ENCODE measurements at regions not wholly inside any gene's neighbourhood (a gene's known extent, or its start where the extent isn't known, plus 50 kb on each side); places are given as distances from the start of the nearest gene placed in this dataset.

DNA sequence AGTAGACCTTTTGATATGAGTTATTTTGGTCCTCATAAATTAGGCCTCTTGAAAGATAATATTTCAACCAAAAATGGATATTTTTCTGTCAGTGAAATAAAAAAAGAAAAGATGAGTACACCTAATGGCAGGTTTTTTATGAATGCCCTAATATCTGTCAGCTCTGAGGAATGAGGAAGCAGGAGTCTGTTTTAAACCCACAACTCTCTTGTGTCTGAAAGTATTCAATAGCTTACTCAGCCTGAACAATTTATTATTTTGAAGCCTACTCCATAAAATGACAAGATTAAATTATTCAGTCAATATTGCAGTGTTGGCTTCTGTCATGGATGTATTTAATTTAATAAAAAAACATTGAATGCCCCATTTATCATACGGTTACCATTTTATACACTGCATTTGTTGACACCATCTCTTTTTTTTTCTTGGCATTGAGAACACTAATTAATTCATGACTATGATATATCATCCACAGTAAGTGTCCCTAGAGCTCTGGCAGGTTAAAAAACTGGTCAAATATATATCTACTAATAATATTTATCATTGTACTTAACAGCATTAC is 548.2 kb downstream of the CBLN2 start:
- TF ChIP-seq, protein P1, sequence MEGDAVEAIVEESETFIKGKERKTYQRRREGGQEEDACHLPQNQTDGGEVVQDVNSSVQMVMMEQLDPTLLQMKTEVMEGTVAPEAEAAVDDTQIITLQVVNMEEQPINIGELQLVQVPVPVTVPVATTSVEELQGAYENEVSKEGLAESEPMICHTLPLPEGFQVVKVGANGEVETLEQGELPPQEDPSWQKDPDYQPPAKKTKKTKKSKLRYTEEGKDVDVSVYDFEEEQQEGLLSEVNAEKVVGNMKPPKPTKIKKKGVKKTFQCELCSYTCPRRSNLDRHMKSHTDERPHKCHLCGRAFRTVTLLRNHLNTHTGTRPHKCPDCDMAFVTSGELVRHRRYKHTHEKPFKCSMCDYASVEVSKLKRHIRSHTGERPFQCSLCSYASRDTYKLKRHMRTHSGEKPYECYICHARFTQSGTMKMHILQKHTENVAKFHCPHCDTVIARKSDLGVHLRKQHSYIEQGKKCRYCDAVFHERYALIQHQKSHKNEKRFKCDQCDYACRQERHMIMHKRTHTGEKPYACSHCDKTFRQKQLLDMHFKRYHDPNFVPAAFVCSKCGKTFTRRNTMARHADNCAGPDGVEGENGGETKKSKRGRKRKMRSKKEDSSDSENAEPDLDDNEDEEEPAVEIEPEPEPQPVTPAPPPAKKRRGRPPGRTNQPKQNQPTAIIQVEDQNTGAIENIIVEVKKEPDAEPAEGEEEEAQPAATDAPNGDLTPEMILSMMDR (IDR thresholded peaks at IDR 0.05): no peak
- no peak for TF ChIP-seq EP300 (IDR thresholded peaks at IDR 0.05)

All from tibial nerve (tissue), 4 donors.